NT2/D1 (cell line): ENCODE measurements at regions not wholly inside any gene's neighbourhood (a gene's known extent, or its start where the extent isn't known, plus 50 kb on each side); places are given as distances from the start of the nearest gene placed in this dataset.

Experiments
- YY1 ChIP-seq: IDR thresholded peaks from 2 replicates; pipeline ENCODE4 v1.6.1; 2011; ENCODE audit not compliant: insufficient read length, insufficient read depth
- ZNF274 ChIP-seq: IDR thresholded peaks from 2 replicates; pipeline ENCODE4 v1.6.1; 2011; ENCODE audit warnings: mild to moderate bottlenecking, low read depth, low read length

DNA sequence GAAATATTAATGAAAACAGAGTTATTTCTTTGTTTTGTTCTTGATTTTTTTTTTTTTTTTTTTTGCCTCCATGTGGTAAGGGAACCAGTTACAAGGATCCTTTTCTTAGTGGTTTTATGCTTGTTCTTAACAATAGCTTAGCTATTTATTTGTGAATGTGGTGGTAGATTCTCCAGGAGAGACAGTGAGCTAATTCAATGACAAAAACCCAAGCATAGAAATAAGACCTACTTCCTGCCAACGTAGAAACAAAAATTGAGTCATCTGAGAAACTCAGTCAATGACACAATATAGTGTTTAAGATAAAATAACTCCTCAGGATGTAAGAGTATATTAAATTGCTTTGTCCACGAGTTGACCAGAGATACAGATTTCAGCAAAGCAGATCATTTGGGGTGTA, 863.8 kb upstream of the PABPC4L start:
- no peak for TF ChIP-seq ZNF274
- no peak for TF ChIP-seq YY1
